ENCODE measurements at regions not wholly inside any gene's neighbourhood (a gene's known extent, or its start where the extent isn't known, plus 50 kb on each side); places are given as distances from the start of the nearest gene placed in this dataset.

DNA sequence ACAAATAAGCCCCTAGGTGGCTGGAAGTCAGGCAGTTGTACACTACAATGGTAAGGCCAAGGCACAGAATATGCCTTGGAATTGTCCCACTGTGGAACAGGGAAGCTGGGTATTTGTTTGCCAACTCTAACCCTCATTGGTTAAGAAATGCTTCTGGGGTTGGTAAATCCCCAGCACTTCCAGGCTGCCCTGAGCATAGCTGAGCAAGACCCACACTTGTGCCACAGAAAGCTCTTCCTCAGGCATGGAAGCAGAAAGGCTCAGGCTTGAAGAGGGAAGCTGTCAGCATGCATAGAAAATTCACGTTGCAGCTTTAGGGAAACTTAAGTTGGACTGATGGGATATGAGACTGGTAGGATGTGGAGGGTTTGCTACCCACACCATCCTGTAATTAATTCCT lies 86.9 kb upstream of the PLCL2 start:
- Histone ChIP-seq H3K36me3 (ENCODE audit: insufficient read depth, low read length) (no peaks in the 10 kb centered on the region), H3K4me1 (ENCODE audit: insufficient read depth, low read length) (peaks cover 16% of the 10 kb centered on the region), H3K9ac (ENCODE audit: low read depth, low read length) (no peak overlapping the region), H3K9me3 (ENCODE audit: control insufficient read depth, insufficient read depth, low read length) (no peaks in the 10 kb centered on the region; the same call in 1 of the 2 replicates)

DNA sequence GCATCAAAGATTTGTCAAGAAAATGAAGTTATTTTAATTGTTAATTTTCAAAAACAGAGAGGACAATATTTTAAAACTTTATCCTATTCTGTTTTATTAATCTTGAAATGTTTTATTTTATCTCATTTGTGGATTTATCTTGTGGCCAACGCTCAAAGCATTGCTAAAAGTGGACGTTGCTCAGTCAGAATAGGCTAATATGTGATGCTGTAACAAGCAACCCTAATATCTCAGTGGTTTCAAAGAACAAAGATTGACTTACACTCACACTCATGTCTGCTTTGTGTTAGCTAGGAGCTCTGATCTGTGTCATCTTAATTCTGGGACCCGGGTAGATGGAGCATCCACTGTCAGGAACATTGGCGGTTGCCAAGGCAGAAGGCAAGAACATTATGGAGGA lies 86.0 kb upstream of the PLCL2 start:
- Histone ChIP-seq H3K9me3 (ENCODE audit: control insufficient read depth, insufficient read depth, low read length) (no peaks in the 10 kb centered on the region; the same call in 1 of the 2 replicates), H3K4me1 (ENCODE audit: insufficient read depth, low read length) (peaks cover 12% of the 10 kb centered on the region; the same call in 1 of the 2 replicates), H3K36me3 (ENCODE audit: insufficient read depth, low read length) (no peaks in the 10 kb centered on the region), H3K9ac (ENCODE audit: low read depth, low read length) (no peak overlapping the region)

DNA sequence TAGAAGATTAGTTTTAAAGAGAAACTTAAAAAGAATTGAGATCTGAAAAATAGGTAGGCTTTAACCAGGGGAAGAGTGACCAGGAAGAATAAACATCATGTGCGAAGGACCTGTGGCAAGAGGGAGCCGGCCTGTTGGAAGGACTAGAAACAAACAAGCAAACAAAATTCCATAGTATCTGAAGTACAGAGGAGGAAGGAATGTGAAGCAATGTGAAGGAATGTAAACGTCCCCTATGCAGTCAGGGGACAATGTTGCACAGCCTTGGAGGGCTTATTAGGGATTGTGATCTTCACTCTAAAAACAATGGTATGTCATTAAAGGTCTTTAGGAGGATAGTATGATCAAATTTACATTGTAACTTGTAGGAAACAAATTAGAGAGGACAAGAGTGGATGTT lies 84.4 kb upstream of the PLCL2 start:
- Histone ChIP-seq H3K36me3 (ENCODE audit: insufficient read depth, low read length) (no peaks in the 10 kb centered on the region), H3K9me3 (ENCODE audit: control insufficient read depth, insufficient read depth, low read length) (no peaks in the 10 kb centered on the region; the same call in 1 of the 2 replicates), H3K4me1 (ENCODE audit: insufficient read depth, low read length) (peaks cover 12% of the 10 kb centered on the region; the same call in 1 of the 2 replicates), H3K9ac (ENCODE audit: low read depth, low read length) (no peak overlapping the region)

DNA sequence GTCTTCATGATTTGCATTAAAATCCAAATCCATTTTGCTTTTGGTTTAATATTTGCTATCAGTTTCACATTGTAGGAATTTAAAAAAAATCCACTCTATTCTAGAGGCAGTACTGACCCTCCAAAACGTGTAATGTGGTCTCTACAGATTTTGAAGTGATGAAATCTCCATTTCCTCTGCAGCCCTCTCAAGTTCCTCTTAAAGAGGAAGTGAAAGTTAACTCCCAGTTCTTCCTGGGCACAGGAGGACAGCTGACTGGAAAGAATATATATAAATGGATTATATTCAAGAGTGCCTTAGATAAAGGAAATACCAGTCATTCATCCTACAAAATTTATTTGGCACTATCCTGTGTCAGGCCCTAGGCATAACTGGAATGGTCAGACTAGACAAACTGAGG lies 83.5 kb upstream of the PLCL2 start:
- Histone ChIP-seq H3K9me3 (ENCODE audit: control insufficient read depth, insufficient read depth, low read length) (no peaks in the 10 kb centered on the region; the same call in 1 of the 2 replicates), H3K36me3 (ENCODE audit: insufficient read depth, low read length) (no peaks in the 10 kb centered on the region), H3K9ac (ENCODE audit: low read depth, low read length) (no peak overlapping the region), H3K4me1 (ENCODE audit: insufficient read depth, low read length) (peaks cover 12% of the 10 kb centered on the region; the same call in 1 of the 2 replicates)

DNA sequence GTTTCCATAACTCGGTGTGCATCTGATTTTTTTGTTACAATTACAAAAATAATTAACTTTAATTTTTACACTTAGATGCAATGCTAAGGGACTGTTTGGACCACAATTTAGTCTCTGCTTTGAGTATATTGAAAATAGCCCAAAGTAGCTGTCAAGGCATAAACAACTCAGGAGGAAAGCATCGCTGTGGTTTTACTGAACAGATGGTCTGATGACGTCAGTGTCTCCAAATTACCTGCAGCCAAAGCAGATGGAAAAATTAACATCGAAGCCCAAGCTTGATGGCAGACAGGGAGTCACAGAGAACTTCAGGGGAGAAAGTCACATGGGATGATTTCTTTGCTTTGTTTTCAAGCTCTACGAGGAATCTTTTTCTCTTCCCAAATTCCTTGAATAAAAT lies 83.1 kb upstream of the PLCL2 start:
- H3K4me1 ChIP-seq (ENCODE audit: insufficient read depth, low read length), result peaks cover 12% of the 10 kb centered on the region; the same call in 1 of the 2 replicates
- no peaks in the 10 kb centered on the region; the same call in 1 of the 2 replicates for H3K9me3 ChIP-seq (ENCODE audit: control insufficient read depth, insufficient read depth, low read length)
- H3K9ac ChIP-seq (ENCODE audit: low read depth, low read length), result no peak overlapping the region
- no peaks in the 10 kb centered on the region for H3K36me3 ChIP-seq (ENCODE audit: insufficient read depth, low read length)

DNA sequence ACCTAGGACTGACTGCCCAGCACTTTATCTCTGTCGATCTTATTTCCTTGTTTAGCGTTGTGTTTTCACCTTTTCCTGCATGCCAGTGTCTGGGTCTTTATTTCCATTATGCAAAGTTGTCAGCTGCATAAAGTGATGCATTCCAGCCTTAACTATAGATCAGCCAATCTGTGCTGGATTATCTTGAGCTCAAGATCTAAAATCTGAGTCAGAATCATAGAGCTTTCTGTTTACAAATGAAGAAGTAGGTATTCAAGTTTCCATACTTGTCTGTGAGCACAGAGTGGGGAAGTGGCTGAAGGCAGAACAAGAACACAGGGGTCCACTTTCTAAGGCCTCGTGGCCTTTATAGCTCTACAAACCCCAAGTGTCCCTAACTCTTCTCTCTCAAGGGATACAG lies 82.4 kb upstream of the PLCL2 start:
- Histone ChIP-seq H3K9ac (ENCODE audit: low read depth, low read length) (no peak overlapping the region), H3K4me1 (ENCODE audit: insufficient read depth, low read length) (peaks cover 12% of the 10 kb centered on the region; the same call in 1 of the 2 replicates), H3K9me3 (ENCODE audit: control insufficient read depth, insufficient read depth, low read length) (no peaks in the 10 kb centered on the region; the same call in 1 of the 2 replicates)

DNA sequence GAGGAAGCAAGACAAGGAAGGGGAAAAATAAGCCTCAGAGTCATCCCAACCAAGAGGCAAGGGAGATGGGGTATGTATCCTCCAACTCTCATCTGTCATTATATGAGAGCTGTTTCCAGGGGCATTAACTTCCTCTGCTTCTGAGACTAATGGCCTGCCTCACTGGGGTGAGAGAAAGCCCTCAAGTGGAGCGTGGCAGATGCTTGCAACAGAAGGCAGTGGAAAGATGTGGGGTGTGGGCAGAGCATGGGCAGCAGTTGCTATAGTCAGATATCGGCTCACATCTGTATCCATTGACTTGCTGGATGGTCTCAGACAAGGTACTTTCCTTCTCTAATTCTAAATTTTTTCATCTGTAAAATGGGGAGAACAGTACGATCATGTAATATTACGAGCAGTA lies 81.7 kb upstream of the PLCL2 start:
- H3K4me1 ChIP-seq (ENCODE audit: insufficient read depth, low read length), result peaks cover 12% of the 10 kb centered on the region; the same call in 1 of the 2 replicates

More for the DNA sequence above, 82.4 kb upstream of the PLCL2 start:
- no peaks in the 10 kb centered on the region for H3K36me3 ChIP-seq (ENCODE audit: insufficient read depth, low read length)

DNA sequence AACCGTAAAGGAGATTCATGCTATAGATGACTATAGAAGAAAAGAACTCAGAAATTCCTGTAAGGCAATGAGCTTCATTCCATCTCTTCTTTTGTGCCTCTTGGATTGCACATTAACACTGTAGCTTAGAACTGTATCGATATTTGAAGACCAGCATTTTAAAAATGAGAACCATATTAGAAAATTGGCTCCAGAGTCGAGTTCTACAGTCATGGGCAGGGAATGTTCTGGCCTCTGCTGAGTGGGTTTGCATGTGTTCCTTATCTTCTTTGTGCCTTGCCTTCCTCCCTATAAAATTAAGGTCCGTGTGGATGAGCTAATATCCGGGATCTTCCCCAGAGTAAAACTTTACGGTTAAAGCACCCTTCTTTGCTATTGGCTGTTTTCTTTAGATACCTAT lies 77.4 kb upstream of the PLCL2 start:
- peaks cover 29% of the 10 kb centered on the region for H3K4me1 ChIP-seq (ENCODE audit: insufficient read depth, low read length)
- no peak overlapping the region for H3K9ac ChIP-seq (ENCODE audit: low read depth, low read length)
- H3K9me3 ChIP-seq (ENCODE audit: control insufficient read depth, insufficient read depth, low read length), result no peaks in the 10 kb centered on the region
- no peaks in the 10 kb centered on the region for H3K36me3 ChIP-seq (ENCODE audit: insufficient read depth, low read length)

More for the DNA sequence above, 81.7 kb upstream of the PLCL2 start:
- Histone ChIP-seq H3K9me3 (ENCODE audit: control insufficient read depth, insufficient read depth, low read length) (no peaks in the 10 kb centered on the region; the same call in 1 of the 2 replicates), H3K36me3 (ENCODE audit: insufficient read depth, low read length) (no peaks in the 10 kb centered on the region), H3K9ac (ENCODE audit: low read depth, low read length) (no peak overlapping the region)

DNA sequence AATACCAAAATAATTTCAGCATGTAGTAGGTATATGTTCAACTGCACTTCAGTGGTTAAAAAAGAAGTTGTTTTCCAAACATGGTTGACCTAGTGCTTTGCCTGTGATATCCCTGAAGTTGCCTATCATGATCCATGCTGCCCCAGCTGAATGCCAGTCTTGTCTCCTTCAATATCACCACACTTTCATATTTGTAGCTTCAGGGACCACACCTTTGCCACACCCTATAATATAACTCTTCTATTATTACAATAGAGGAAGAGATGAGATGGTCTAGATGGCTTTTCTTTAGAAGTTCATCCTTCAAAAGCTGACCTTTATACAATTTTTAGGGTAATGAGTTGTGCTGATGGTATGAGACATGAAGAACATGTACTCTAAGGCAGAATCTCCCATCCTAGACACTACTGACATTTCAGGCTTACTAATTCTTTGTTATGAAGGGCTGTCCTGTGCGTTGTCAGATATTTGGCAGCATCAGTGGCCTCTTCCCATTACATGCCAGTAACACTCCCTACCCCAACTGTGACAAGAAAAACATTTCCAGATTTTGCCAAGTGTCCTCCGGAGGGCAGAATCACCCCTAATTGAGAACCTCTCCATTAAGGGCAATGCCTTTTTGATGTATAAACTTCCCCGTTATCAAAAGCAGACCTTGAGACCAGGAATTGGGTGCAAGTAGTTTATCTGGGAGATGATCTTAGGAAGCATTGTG lies 76.2 kb upstream of the PLCL2 start:
- no peaks in the 10 kb centered on the region for H3K36me3 ChIP-seq (ENCODE audit: insufficient read depth, low read length)
- H3K9me3 ChIP-seq (ENCODE audit: control insufficient read depth, insufficient read depth, low read length), result no peaks in the 10 kb centered on the region
- H3K4me1 ChIP-seq (ENCODE audit: insufficient read depth, low read length), result peaks cover 26% of the 10 kb centered on the region
- H3K9ac ChIP-seq (ENCODE audit: low read depth, low read length), result no peak overlapping the region

DNA sequence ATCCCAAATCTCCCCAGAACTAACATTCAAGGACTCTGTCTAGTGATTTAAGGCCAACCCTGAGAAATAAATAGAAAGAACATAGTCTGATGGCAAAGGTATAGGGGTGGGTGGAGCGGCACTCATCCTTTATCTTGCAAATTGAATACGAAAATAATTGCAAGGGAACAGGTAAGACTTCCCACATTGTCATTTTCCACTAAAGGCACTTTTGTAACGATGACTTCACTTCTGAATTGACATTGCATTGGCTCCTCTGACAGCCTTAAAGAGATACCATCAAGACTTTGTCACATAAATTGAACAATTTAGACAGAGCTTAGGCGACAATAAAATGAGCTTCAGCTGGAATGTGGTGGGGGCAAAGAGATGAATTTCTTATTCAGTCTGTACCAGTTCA lies 75.3 kb upstream of the PLCL2 start:
- H3K9me3 ChIP-seq (ENCODE audit: control insufficient read depth, insufficient read depth, low read length), result no peaks in the 10 kb centered on the region
- no peaks in the 10 kb centered on the region for H3K36me3 ChIP-seq (ENCODE audit: insufficient read depth, low read length)
- no peak overlapping the region for H3K9ac ChIP-seq (ENCODE audit: low read depth, low read length)
- H3K4me1 ChIP-seq (ENCODE audit: insufficient read depth, low read length), result peaks cover 26% of the 10 kb centered on the region

DNA sequence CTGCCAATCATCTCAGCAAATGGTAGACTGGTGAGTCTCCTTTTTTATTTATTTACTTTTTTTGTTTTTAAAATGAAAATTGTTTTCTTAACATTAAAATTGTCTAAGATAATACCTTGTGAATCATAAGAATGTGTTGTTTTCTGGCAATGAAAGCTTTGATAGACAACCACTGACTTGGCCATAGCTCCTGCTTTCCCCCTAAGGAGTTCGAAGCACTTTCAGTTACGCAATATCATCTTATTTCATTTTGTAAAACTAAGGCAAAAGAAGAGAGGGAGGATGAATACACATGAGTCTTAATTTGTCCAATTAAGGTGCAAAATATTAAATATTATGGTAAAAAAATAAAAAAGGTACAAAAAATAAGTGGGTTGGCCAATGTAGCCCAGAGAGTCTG lies 74.8 kb upstream of the PLCL2 start:
- Histone ChIP-seq H3K4me1 (ENCODE audit: insufficient read depth, low read length) (peaks cover 26% of the 10 kb centered on the region), H3K36me3 (ENCODE audit: insufficient read depth, low read length) (no peaks in the 10 kb centered on the region), H3K9ac (ENCODE audit: low read depth, low read length) (no peak overlapping the region), H3K9me3 (ENCODE audit: control insufficient read depth, insufficient read depth, low read length) (no peaks in the 10 kb centered on the region; the same call in 1 of the 2 replicates)

DNA sequence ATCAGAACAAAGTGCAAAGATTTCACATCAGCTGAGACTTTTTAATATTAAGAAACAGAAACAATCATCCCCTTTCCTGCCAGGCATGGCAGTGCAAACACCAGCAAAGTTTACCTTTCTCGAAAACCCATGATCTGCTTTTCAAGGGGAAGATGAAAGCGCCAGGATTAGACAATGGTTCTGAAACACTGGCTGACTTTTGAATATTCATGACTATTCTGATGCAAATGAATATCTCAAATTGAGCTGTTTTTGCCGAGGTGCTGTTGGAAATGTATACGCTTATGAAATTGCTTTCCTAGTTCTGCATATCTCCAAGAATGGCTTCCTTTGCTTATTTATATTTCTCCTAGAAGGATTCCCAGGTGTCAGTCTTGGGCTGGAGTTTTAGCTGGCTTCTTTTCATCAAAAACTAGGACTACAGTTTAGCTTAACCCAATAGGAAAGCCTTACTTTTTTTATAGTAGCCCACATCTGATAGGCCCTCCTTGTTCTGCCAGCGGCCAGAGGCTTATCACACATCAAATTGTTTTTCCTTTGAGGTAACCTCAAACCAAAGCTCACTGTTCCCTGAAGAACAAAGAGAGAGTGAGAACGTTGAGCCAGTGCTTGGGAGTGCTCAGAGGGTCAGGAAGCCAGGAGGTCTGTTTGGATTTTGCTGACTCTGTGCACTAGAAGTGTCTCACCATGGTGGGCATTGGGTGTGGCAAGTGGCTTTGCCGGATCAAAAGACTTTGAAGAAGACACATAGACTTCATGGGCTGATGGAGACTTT lies 74.0 kb upstream of the PLCL2 start:
- Histone ChIP-seq H3K36me3 (ENCODE audit: insufficient read depth, low read length) (no peaks in the 10 kb centered on the region), H3K4me1 (ENCODE audit: insufficient read depth, low read length) (peaks cover 26% of the 10 kb centered on the region), H3K9ac (ENCODE audit: low read depth, low read length) (no peak overlapping the region), H3K9me3 (ENCODE audit: control insufficient read depth, insufficient read depth, low read length) (no peaks in the 10 kb centered on the region; the same call in 1 of the 2 replicates)

DNA sequence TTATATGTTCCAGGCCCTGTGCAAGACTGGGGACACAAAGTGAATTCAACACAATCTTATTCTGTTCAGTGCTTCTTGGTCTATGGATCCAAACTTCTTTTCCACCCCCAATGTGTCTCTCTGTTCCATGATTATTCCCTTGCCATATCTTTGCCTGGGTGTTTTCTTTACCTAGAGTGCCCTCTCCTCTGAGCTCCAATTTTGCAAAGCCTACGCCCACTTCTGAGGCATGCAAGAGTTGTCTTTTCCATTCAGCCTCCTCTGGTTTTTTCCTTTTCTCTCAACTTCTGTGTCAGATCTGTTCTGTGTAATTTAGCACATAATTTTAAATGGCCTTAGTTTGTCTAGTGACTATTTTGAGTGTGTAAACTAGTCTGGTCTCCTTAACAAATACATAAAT lies 72.8 kb upstream of the PLCL2 start:
- H3K9me3 ChIP-seq (ENCODE audit: control insufficient read depth, insufficient read depth, low read length), result no peaks in the 10 kb centered on the region; the same call in 1 of the 2 replicates
- peaks cover 26% of the 10 kb centered on the region for H3K4me1 ChIP-seq (ENCODE audit: insufficient read depth, low read length)
- H3K9ac ChIP-seq (ENCODE audit: low read depth, low read length), result no peak overlapping the region
- no peaks in the 10 kb centered on the region for H3K36me3 ChIP-seq (ENCODE audit: insufficient read depth, low read length)

DNA sequence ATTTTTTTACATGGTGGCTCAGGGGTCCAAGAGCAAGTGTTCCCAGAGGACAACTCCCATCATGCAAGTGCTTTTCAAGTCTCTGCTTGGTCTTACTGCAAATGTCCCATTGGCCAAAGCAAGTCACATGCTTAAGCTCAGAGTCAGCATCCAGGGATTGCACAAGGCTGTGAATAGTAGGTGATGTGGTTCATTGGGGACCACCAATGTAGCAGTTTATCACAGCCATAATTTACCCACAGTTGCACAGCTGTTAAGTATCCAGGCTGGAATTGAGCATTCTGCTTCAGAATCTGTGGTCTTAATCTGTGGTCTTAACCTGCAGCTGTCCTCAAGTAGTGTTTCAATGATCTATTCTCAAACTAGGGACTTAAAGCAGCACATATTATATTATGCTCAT lies 71.4 kb upstream of the PLCL2 start:
- H3K36me3 ChIP-seq (ENCODE audit: insufficient read depth, low read length), result no peaks in the 10 kb centered on the region

More for the DNA sequence above, 71.4 kb upstream of the PLCL2 start:
- Histone ChIP-seq H3K4me1 (ENCODE audit: insufficient read depth, low read length) (peaks cover 26% of the 10 kb centered on the region), H3K9ac (ENCODE audit: low read depth, low read length) (no peak overlapping the region), H3K9me3 (ENCODE audit: control insufficient read depth, insufficient read depth, low read length) (no peaks in the 10 kb centered on the region; the same call in 1 of the 2 replicates)
